ENCODE measurements at regions not wholly inside any gene's neighbourhood (a gene's known extent, or its start where the extent isn't known, plus 50 kb on each side); places are given as distances from the start of the nearest gene placed in this dataset.

- no peak for DNase-seq (ENCODE audit: low spot score)
Observed at GRCh38 chr14:54129850-54130640, 173.4 kb upstream of the BMP4 start.

GRCh38 chr14:54132496-54132895 lies 175.9 kb upstream of the BMP4 start:
- DNase-seq (ENCODE audit: low spot score) = no peak

- no peak for DNase-seq (ENCODE audit: low spot score)
Observed at GRCh38 chr14:54133896-54134295, 177.3 kb upstream of the BMP4 start.

GRCh38 chr14:54135804-54136280 lies 179.2 kb upstream of the BMP4 start:
- DNase-seq (ENCODE audit: low spot score) = no peak

GRCh38 chr14:54136894-54137613 lies 180.4 kb upstream of the BMP4 start:
- DNase-seq (ENCODE audit: low spot score) = no peak

- DNase-seq (ENCODE audit: low spot score) = no peak
Observed at GRCh38 chr14:54137614-54137961, 181.0 kb upstream of the BMP4 start.

- DNase-seq (ENCODE audit: low spot score) = no peak
Observed at GRCh38 chr14:54138024-54138353, 181.4 kb upstream of the BMP4 start.

- DNase-seq (ENCODE audit: low spot score) = no peak
Observed at GRCh38 chr14:54138354-54139038, 181.9 kb upstream of the BMP4 start.

- DNase-seq (ENCODE audit: low spot score) = no peak
Observed at GRCh38 chr14:54140551-54140950, 183.9 kb upstream of the BMP4 start.

GRCh38 chr14:54146601-54147000 lies 190.0 kb upstream of the BMP4 start:
- no peak for DNase-seq (ENCODE audit: low spot score)

- DNase-seq (ENCODE audit: low spot score) = no peak
Observed at GRCh38 chr14:54147282-54147681, 190.7 kb upstream of the BMP4 start.

- no peak for DNase-seq (ENCODE audit: low spot score)
Observed at GRCh38 chr14:54147758-54148157, 191.1 kb upstream of the BMP4 start.

- no peak for DNase-seq (ENCODE audit: low spot score)
Observed at GRCh38 chr14:54148251-54148650, 191.6 kb upstream of the BMP4 start.

GRCh38 chr14:54152351-54152750 lies 195.7 kb upstream of the BMP4 start:
- DNase-seq (ENCODE audit: low spot score) = no peak

- peak; percentile 37 for DNase-seq (ENCODE audit: low spot score)
Observed at GRCh38 chr14:54166049-54166950, 209.7 kb upstream of the BMP4 start.

GRCh38 chr14:54168489-54168888 lies 211.9 kb upstream of the BMP4 start:
- DNase-seq (ENCODE audit: low spot score) = no peak

GRCh38 chr14:54169254-54169924 lies 212.8 kb upstream of the BMP4 start:
- no peak for DNase-seq (ENCODE audit: low spot score)

GRCh38 chr14:54170301-54170700 lies 213.7 kb upstream of the BMP4 start:
- DNase-seq (ENCODE audit: low spot score) = no peak

- no peak for DNase-seq (ENCODE audit: low spot score)
Observed at GRCh38 chr14:54172114-54172513, 215.5 kb upstream of the BMP4 start.

GRCh38 chr14:54172562-54172961 lies 215.9 kb upstream of the BMP4 start:
- DNase-seq (ENCODE audit: low spot score) = no peak

- no peak for DNase-seq (ENCODE audit: low spot score)
Observed at GRCh38 chr14:54173802-54174201, 217.2 kb upstream of the BMP4 start.
